Effector CD8-positive, alpha-beta T cell (primary cell): ENCODE measurements at regions not wholly inside any gene's neighbourhood (a gene's known extent, or its start where the extent isn't known, plus 50 kb on each side); places are given as distances from the start of the nearest gene placed in this dataset.

Experiments
- DNase-seq: peaks from one replicate; lab custom pipeline; 2025; lab: John Stamatoyannopoulos, UW

GRCh38 chr10:128421371-128422160 lies 295.3 kb upstream of the MKI67 start:
- no peak for DNase-seq

- DNase-seq = no peak
Observed at GRCh38 chr10:128422190-128422589, 296.0 kb upstream of the MKI67 start.

GRCh38 chr10:128422999-128423398 lies 296.8 kb upstream of the MKI67 start:
- DNase-seq = no peak

- no peak for DNase-seq
Observed at GRCh38 chr10:128429321-128429720, 303.1 kb upstream of the MKI67 start.

GRCh38 chr10:128429835-128430513 lies 303.8 kb upstream of the MKI67 start:
- DNase-seq = no peak

- no peak for DNase-seq
Observed at GRCh38 chr10:128431083-128431482, 304.9 kb upstream of the MKI67 start.

- DNase-seq = no peak
Observed at GRCh38 chr10:128431506-128431905, 305.3 kb upstream of the MKI67 start.

- DNase-seq = no peak
Observed at GRCh38 chr10:128432011-128432410, 305.8 kb upstream of the MKI67 start.

- no peak for DNase-seq
Observed at GRCh38 chr10:128432423-128432822, 306.2 kb upstream of the MKI67 start.

- no peak for DNase-seq
Observed at GRCh38 chr10:128435811-128436210, 309.6 kb upstream of the MKI67 start.

- DNase-seq = no peak
Observed at GRCh38 chr10:128437786-128438345, 311.6 kb upstream of the MKI67 start.

GRCh38 chr10:128438417-128439063 lies 312.3 kb upstream of the MKI67 start:
- DNase-seq = no peak

- no peak for DNase-seq
Observed at GRCh38 chr10:128440513-128441160, 314.4 kb upstream of the MKI67 start.

- DNase-seq = no peak
Observed at GRCh38 chr10:128443925-128444518, 317.8 kb upstream of the MKI67 start.

- DNase-seq = no peak
Observed at GRCh38 chr10:128448796-128449195, 322.6 kb upstream of the MKI67 start.

GRCh38 chr10:128451879-128452278 lies 325.7 kb upstream of the MKI67 start:
- DNase-seq = no peak

- no peak for DNase-seq
Observed at GRCh38 chr10:128456271-128456670, 330.0 kb upstream of the MKI67 start.

GRCh38 chr10:128457136-128457535 lies 330.9 kb upstream of the MKI67 start:
- no peak for DNase-seq

GRCh38 chr10:128461991-128462390 lies 335.8 kb upstream of the MKI67 start:
- DNase-seq = no peak

GRCh38 chr10:128462844-128463243 lies 336.6 kb upstream of the MKI67 start:
- DNase-seq = no peak

GRCh38 chr10:128463991-128464760 lies 338.0 kb upstream of the MKI67 start:
- DNase-seq = peak; percentile 2
